ENCODE measurements at regions not wholly inside any gene's neighbourhood (a gene's known extent, or its start where the extent isn't known, plus 50 kb on each side); places are given as distances from the start of the nearest gene placed in this dataset.

DNA sequence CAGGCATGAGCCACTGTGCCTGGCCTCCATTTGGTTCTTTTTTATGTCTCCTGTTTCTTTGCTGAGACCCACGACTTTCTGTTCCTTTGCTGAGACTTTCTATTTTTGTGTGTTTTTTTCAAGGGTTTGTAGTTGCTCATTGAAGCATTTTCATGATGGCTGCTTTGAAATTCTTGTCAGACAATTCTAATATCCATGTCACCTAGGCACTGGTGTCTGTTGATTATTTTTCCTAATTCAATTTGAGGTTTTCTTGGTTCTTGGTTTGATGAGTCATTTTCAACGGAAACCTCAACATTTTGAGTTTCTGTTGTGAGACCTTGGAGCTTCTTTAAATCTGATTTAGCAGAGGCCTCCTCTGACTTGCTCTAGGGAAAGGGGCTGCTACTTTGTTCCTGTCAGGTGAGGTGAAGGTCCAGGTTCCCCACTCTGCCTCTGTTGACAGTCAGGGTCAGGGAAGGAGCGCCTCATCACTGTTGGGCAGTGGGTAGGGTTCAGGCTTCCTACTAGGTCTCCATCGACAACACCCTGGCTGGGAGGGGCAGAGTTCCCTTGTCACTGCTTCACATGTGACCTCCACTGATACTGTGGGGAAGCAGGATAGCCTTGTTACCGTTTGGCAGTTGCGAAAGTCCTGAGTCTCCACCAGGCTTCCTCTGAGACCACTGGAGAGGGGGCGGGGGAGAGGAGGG lies 66.1 kb upstream of the SMOX start:
- FAIRE-seq (no peak), DNase-seq (ENCODE audit: insufficient read length) (no peak)

DNA sequence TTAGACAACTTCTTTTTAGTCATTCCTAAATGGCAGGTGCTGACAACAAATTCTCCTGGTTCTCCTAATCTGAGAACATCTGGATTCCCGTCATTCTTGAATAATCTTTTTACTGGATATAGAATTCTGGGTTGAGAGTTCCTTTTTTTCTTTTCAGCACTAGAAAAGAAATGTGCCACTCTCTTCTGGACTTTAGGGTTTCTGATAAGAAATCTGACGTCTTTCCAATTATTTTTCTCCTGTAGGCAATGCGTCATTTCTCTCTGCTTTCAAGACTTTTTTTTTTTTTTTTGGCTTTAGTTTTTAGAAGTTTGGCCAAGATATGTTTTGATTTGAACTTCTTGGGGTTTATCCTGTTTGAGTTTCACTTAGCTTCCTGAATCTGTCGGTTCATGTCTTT lies 66.1 kb upstream of the RNF24 start:
- TF ChIP-seq POLR2AphosphoS5 (IDR thresholded peaks at IDR 0.05; ENCODE audit: low read depth, low read length) (no peak), POLR2A (IDR thresholded peaks at IDR 0.05; ENCODE audit: low read depth, low read length) (no peak), TAF1 (IDR thresholded peaks at IDR 0.05; ENCODE audit: borderline replicate concordance, low read depth, low read length) (no peak)
- no peak for DNase-seq (ENCODE audit: insufficient read length)
- no peak for FAIRE-seq

More for the DNA sequence above, 66.1 kb upstream of the SMOX start:
- no peak for TF ChIP-seq TAF1 (IDR thresholded peaks at IDR 0.05; ENCODE audit: borderline replicate concordance, low read depth, low read length)
- no peak for TF ChIP-seq POLR2AphosphoS5 (IDR thresholded peaks at IDR 0.05; ENCODE audit: low read depth, low read length)
- no peak for TF ChIP-seq POLR2A (IDR thresholded peaks at IDR 0.05; ENCODE audit: low read depth, low read length)

DNA sequence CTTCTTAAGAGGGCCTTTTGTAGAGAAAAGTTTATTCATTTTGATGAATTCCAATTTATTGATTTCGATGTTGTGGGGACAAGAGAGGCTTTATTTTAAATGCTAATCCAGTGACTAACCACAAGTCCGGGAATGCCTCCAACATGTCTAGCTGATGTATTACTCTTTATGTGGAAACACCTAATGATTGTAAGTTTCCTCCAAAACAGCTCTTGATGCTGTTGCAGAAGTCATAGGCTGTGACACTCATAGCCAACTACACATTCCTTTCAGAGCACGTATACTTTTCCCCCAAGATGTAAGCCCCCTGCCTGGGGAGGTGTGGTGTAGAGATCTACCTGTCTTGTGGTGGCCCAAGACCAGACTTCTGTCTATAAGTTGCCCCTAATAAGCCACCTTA lies 61.3 kb upstream of the RNF24 start:
- TF ChIP-seq POLR2AphosphoS5 (IDR thresholded peaks at IDR 0.05; ENCODE audit: low read depth, low read length), result no peak
- no peak for TF ChIP-seq POLR2A (IDR thresholded peaks at IDR 0.05; ENCODE audit: low read depth, low read length)
- DNase-seq (ENCODE audit: insufficient read length) (no peak), FAIRE-seq (no peak)

DNA sequence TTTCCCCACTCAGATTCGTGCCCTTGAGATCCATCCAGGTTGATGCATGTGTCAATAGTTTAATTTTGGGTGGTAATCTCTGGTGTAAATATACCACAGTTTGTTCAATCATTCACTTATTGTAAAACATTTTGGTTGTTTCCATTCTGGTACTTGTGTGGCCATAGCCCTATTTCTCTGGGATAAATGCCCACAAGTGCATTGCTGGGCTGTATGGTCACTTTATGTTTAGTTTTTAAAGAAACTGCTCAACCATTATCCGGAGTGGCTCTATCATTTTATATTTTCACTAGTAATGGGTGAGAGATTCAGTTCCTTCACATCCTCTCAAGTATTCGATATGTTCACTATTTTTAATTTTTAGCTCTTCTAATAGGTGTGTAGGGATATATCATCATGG lies 60.7 kb upstream of the RNF24 start:
- FAIRE-seq (no peak), DNase-seq (ENCODE audit: insufficient read length) (no peak)
- TF ChIP-seq POLR2AphosphoS5 (IDR thresholded peaks at IDR 0.05; ENCODE audit: low read depth, low read length) (no peak), POLR2A (IDR thresholded peaks at IDR 0.05; ENCODE audit: low read depth, low read length) (no peak), TAF1 (IDR thresholded peaks at IDR 0.05; ENCODE audit: borderline replicate concordance, low read depth, low read length) (no peak)

DNA sequence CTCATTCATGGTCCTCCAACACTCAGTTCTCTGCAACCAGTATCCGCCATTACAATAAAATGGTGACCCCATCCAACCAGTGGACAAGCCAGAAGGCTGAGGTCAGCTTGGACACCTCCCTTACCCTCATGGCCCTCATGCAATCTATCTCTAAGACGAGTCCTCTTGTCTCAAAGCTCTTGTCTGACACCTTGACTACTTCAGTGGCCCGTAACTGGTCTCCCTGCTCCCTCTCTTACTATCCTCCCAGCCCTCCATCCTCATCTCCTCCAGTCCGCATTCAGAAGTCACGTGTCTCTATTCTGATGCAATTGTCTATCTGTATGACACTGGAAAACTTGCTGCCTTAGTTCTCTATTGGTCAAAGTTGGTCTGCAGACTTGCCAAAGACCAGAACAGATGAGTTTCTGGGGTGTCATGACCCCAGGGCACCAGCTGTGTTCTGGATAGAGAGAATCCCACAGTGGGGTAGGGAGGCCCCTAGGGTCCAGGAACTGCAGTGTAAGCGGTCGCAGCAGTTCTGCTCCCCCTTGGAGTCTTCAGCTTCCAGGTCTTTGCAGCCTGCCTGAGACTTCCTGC lies 59.6 kb upstream of the RNF24 start:
- no peak for FAIRE-seq
- no peak for DNase-seq (ENCODE audit: insufficient read length)
- TF ChIP-seq POLR2A (IDR thresholded peaks at IDR 0.05; ENCODE audit: low read depth, low read length) (no peak), POLR2AphosphoS5 (IDR thresholded peaks at IDR 0.05; ENCODE audit: low read depth, low read length) (no peak), TAF1 (IDR thresholded peaks at IDR 0.05; ENCODE audit: borderline replicate concordance, low read depth, low read length) (no peak)

DNA sequence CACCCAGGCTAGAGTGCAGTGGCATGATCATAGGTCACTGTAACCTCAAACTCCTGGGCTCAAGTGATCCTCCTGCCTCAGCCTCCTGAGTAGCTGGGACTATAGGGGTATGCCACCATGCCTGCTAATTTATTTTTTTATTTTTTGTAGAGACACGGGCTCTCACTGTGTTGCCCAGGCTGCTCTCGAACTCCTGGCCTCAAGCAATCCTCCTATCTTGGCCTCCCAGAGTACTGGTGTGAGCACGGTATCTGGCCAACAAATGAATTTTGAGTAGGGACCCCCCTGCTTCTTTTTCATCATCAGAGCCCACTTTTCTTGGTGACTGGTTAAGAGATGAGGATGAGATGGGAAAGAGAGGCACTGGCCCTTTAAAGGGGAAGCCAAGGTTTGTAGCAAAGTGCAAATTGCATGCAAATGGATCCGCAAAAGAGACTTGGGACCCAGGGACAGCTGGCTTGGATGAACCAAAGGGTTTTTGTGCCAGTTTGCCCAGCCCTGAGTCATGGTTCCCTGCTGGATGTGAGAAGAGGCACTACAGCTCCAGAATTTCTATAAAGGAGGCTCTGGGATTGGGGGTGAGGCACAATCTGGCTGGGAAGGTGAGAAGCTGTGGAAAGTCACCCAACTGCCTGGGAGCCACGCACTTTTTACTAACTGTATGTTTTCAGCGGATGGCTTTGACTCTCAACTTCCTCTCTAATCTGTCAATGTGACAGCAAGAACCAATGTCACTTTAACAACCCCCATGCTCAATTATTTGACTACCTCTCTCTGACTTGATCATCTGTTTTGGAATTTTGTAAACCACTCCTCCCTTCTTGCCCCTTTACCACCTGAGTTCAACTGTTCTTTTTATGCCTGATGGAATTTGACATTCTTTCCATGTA lies 58.7 kb upstream of the RNF24 start:
- no peak for DNase-seq (ENCODE audit: insufficient read length)
- TF ChIP-seq POLR2AphosphoS5 (IDR thresholded peaks at IDR 0.05; ENCODE audit: low read depth, low read length) (no peak), TAF1 (IDR thresholded peaks at IDR 0.05; ENCODE audit: borderline replicate concordance, low read depth, low read length) (no peak)
- no peak for FAIRE-seq

DNA sequence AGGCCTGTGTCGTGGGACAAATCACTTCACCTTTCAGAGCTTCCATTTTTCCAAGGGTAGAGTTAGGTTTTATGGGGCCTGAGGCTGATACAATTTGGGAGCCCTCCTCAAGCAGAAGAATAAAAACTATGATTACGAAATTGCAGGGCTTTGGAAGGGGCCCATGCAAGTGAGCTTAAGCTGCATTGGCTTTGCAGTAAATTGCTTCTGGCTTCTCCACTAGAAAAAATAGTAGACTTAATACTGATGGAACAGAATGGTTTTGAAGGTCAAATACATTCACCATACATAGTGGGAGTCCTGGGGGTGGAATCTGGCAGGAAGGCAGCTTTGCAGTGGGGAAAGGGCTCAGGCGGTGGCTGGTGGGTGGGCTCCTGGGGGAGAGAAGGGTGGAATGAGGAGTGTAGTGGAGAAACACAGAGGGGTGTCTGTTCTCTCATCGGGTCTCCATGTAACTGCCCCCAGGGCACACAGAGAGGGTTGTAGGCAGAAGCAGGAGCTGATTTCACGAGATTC lies 55.9 kb upstream of the RNF24 start:
- no peak for DNase-seq (ENCODE audit: insufficient read length)

DNA sequence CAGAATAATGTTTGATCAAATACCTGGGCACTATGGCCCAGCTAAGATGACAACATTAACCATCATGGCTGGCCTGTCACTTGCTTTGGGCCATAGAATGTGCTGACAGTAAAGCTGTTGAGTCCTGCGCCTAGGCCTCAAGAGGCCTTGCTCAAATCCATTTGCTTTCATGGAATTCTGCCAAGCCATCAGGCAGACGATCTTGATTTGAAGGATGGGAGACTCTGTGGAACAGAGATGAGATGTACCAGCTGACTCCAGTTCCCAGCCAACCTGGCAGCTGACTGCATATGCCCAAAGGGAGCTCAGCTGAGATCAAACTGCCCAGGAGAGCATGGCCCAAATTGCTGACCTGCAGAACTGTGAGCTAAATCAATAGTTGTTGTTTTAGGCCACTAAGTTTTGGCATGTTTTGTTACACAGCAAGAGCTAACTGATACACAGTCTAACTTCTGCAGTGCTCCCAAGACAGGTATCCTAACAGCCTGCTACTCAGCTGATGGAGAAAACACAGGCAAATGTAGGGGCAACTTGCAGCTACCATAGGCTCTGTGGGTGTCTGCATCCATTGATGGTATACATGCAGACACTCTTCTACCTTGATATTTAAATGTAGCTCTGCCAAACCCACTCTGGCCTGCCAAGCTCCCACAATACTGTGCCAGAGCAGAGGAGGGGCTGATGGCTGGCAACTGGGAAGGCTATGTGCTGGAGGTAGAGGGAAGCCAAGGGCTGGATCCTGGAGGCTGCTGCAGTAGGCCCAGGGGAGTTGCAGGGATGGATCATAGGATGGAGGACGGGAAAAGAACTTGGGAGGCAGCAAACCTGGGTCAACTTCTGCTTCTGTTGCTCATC lies 55.2 kb upstream of the RNF24 start:
- no peak for TF ChIP-seq POLR2A (IDR thresholded peaks at IDR 0.05; ENCODE audit: low read depth, low read length)
- no peak for TF ChIP-seq TAF1 (IDR thresholded peaks at IDR 0.05; ENCODE audit: borderline replicate concordance, low read depth, low read length)
- no peak for TF ChIP-seq POLR2AphosphoS5 (IDR thresholded peaks at IDR 0.05; ENCODE audit: low read depth, low read length)
- FAIRE-seq (no peak), DNase-seq (ENCODE audit: insufficient read length) (no peak)

More for the DNA sequence above, 55.9 kb upstream of the RNF24 start:
- no peak for TF ChIP-seq TAF1 (IDR thresholded peaks at IDR 0.05; ENCODE audit: borderline replicate concordance, low read depth, low read length)
- FAIRE-seq, result no peak

DNA sequence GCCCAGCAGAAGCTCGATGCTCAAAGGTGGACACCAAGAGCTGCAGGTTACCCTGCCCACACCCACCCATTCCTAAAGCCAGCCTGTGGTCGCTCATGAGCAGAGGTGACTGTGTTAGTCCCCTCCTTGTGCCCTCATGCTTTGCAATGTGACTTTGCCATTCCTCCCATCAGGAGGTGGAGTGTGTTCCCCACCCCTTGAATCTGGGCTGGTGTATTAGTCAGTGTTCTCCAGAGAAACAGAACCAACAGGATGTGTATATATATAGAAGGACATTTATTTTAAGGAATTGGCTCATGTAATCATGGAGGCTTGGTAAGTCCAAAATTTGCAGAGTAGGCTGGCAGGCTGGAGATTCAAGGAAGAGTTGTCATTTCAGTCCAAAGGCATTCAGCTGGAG lies 54.4 kb upstream of the RNF24 start:
- TF ChIP-seq TAF1 (IDR thresholded peaks at IDR 0.05; ENCODE audit: borderline replicate concordance, low read depth, low read length), result no peak
- TF ChIP-seq POLR2AphosphoS5 (IDR thresholded peaks at IDR 0.05; ENCODE audit: low read depth, low read length), result no peak
- TF ChIP-seq POLR2A (IDR thresholded peaks at IDR 0.05; ENCODE audit: low read depth, low read length), result no peak
- FAIRE-seq (no peak), DNase-seq (ENCODE audit: insufficient read length) (no peak)

DNA sequence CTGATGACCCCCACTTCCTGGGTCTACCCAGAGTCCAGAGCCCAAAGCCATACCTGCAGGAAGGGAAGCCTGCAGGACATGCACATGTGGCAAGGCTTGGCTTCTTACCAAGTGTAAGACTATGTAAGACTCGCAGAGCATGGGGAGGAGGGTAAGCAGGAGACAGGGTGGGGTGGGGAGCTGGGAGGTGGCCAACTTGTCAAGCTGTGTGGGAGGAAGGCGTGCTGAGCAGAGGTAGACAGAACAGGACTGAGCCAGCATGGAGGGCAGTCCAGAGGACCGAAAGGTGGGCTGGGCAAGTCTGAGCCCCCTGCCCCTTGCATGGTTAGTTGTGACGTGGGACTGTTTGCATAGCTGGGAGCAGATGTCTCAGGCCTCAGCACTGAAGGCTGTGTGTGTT lies 53.4 kb upstream of the RNF24 start:
- DNase-seq (ENCODE audit: insufficient read length) (no peak), FAIRE-seq (no peak)
- TF ChIP-seq POLR2AphosphoS5 (IDR thresholded peaks at IDR 0.05; ENCODE audit: low read depth, low read length), result no peak
- TF ChIP-seq POLR2A (IDR thresholded peaks at IDR 0.05; ENCODE audit: low read depth, low read length), result no peak
- TF ChIP-seq TAF1 (IDR thresholded peaks at IDR 0.05; ENCODE audit: borderline replicate concordance, low read depth, low read length), result no peak

All from GM12892 (cell line).